WTC11 (cell line): ENCODE measurements at regions not wholly inside any gene's neighbourhood (a gene's known extent, or its start where the extent isn't known, plus 50 kb on each side); places are given as distances from the start of the nearest gene placed in this dataset.

Experiments
- ATF6 ChIP-seq: sonication (generic); formaldehyde crosslinking; IDR thresholded peaks from 2 replicates; pipeline ENCODE4 v1.8.1; 2023; ENCODE audit warnings: mild to moderate bottlenecking, missing genetic modification reagents
- CTCF ChIP-seq: fragments of 200-600 bp; IDR thresholded peaks from 2 replicates; pipeline ENCODE4 v1.8.0; 2022; ENCODE audit warnings: antibody characterized with exemption
- E2F4 ChIP-seq: sonication (generic); formaldehyde crosslinking; IDR thresholded peaks from 2 replicates; pipeline ENCODE4 v1.8.1; 2022; ENCODE audit warnings: low read depth, mild to moderate bottlenecking, moderate library complexity, missing genetic modification reagents, borderline replicate concordance
- ELF4 ChIP-seq: sonication (generic); formaldehyde crosslinking; IDR thresholded peaks from 2 replicates; pipeline ENCODE4 v1.8.1; 2022; ENCODE audit warnings: low read depth, mild to moderate bottlenecking, moderate library complexity, missing genetic modification reagents
- FOXK1 ChIP-seq: sonication (generic); formaldehyde crosslinking; IDR thresholded peaks from 2 replicates; pipeline ENCODE4 v1.8.0; 2022; ENCODE audit warnings: mild to moderate bottlenecking, moderate library complexity, missing genetic modification reagents
- FOXP1 ChIP-seq: sonication (generic); formaldehyde crosslinking; IDR thresholded peaks from 2 replicates; pipeline ENCODE4 v1.8.0; 2022; ENCODE audit warnings: missing genetic modification reagents, mild to moderate bottlenecking, moderate library complexity, borderline replicate concordance
- KAT7 ChIP-seq: sonication (generic); formaldehyde crosslinking; IDR thresholded peaks from 2 replicates; pipeline ENCODE4 v1.8.1; 2023; ENCODE audit warnings: missing genetic modification reagents, mild to moderate bottlenecking, borderline replicate concordance
- MAX ChIP-seq: sonication (generic); formaldehyde crosslinking; IDR thresholded peaks from 2 replicates; pipeline ENCODE4 v1.8.0; 2022; ENCODE audit warnings: mild to moderate bottlenecking, missing genetic modification reagents
- MXD4 ChIP-seq: fragments of 250-450 bp; sonication (Bioruptor Pico); IDR thresholded peaks from 2 replicates; pipeline ENCODE4 v1.8.0; 2021; ENCODE audit warnings: mild to moderate bottlenecking, moderate library complexity, borderline replicate concordance
- SP1 ChIP-seq: sonication (generic); formaldehyde crosslinking; conservative IDR thresholded peaks from 2 replicates; pipeline ENCODE4 v1.8.1; 2022; ENCODE audit warnings: missing genetic modification reagents
- USF2 ChIP-seq: sonication (generic); formaldehyde crosslinking; IDR thresholded peaks from 2 replicates; pipeline ENCODE4 v1.8.1; 2023; ENCODE audit warnings: mild to moderate bottlenecking, missing genetic modification reagents, moderate library complexity
- ZNF138 ChIP-seq: sonication (generic); formaldehyde crosslinking; conservative IDR thresholded peaks from 2 replicates; pipeline ENCODE4 v1.8.1; 2022; ENCODE audit warnings: mild to moderate bottlenecking, moderate library complexity, missing genetic modification reagents
- ZNF219 ChIP-seq: sonication (generic); formaldehyde crosslinking; IDR thresholded peaks from 2 replicates; pipeline ENCODE4 v1.8.0; 2023; ENCODE audit warnings: missing genetic modification reagents, mild to moderate bottlenecking, borderline replicate concordance
- ZSCAN18 ChIP-seq: fragments of 250-450 bp; sonication (Bioruptor Pico); IDR thresholded peaks from 2 replicates; pipeline ENCODE4 v2.1.2; 2022; ENCODE audit warnings: mild to moderate bottlenecking, moderate library complexity

GRCh38 chr2:60351321-60351720, 202.1 kb downstream of the BCL11A start:
- TF ChIP-seq CTCF (no peak), SP1 (CRISPR knock-in tag) (no peak), FOXP1 (no peak), FOXK1 (CRISPR knock-in tag) (no peak), ZSCAN18 (CRISPR knock-in tag) (no peak), ELF4 (CRISPR knock-in tag) (no peak), E2F4 (CRISPR knock-in tag) (no peak), KAT7 (CRISPR knock-in tag) (no peak), ZNF219 (CRISPR knock-in tag) (no peak), MAX (CRISPR knock-in tag) (no peak), ATF6 (CRISPR knock-in tag) (no peak), ZNF138 (no peak), USF2 (CRISPR knock-in tag) (no peak), MXD4 (CRISPR knock-in tag) (no peak)
